IPS-20b (cell line): ENCODE measurements at regions not wholly inside any gene's neighbourhood (a gene's known extent, or its start where the extent isn't known, plus 50 kb on each side); places are given as distances from the start of the nearest gene placed in this dataset.

Experiments used
- H3K27ac ChIP-seq: one replicate; pipeline ENCODE4 v1.5.1; 2013; ENCODE audit warnings: low read length
- H3K27me3 ChIP-seq: 2 replicates; pipeline ENCODE4 v1.6.1; 2013; ENCODE audit warnings: mild to moderate bottlenecking, low read length, inconsistent platforms; ENCODE audit not compliant: insufficient read depth
- H3K36me3 ChIP-seq: 2 replicates; pipeline ENCODE4 v1.6.1; 2013; ENCODE audit warnings: low read depth, mild to moderate bottlenecking, inconsistent platforms, low read length, moderate library complexity; ENCODE audit not compliant: insufficient read depth
- H3K4me1 ChIP-seq: 2 replicates; pipeline ENCODE4 v1.6.1; 2013; ENCODE audit warnings: mild to moderate bottlenecking, control low read depth, inconsistent platforms, low read length, moderate library complexity; ENCODE audit not compliant: insufficient read depth
- H3K4me3 ChIP-seq: 2 replicates; pipeline ENCODE4 v1.5.1; 2013; ENCODE audit warnings: mild to moderate bottlenecking, low read length, inconsistent platforms
- H3K9ac ChIP-seq: 2 replicates; pipeline ENCODE4 v1.6.1; 2013; ENCODE audit warnings: low read depth, mild to moderate bottlenecking, inconsistent platforms, low read length, moderate library complexity
- H3K9me3 ChIP-seq: 2 replicates; pipeline ENCODE4 v1.6.1; 2013; ENCODE audit warnings: mild to moderate bottlenecking, low read depth, low read length, inconsistent platforms; ENCODE audit not compliant: insufficient read depth

- H3K27me3 ChIP-seq, result no peaks in the 10 kb centered on the region
- H3K36me3 ChIP-seq, result peaks cover under 1% of the 10 kb centered on the region; the same call in 1 of the 2 replicates
- H3K9ac ChIP-seq, result no peak overlapping the region
- no peak overlapping the region for H3K27ac ChIP-seq
- no peak overlapping the region for H3K4me3 ChIP-seq
- no peaks in the 10 kb centered on the region for H3K9me3 ChIP-seq
- H3K4me1 ChIP-seq, result peaks cover 8% of the 10 kb centered on the region
Observed at GRCh38 chr18:35917043-35917442, 55.4 kb upstream of the RMP24 start.

- H3K9me3 ChIP-seq, result no peaks in the 10 kb centered on the region
- no peak overlapping the region for H3K9ac ChIP-seq
- H3K4me1 ChIP-seq, result peaks cover 5% of the 10 kb centered on the region
- H3K27me3 ChIP-seq, result no peaks in the 10 kb centered on the region
- H3K4me3 ChIP-seq, result no peak overlapping the region
- no peak overlapping the region for H3K27ac ChIP-seq
- peaks cover 6% of the 10 kb centered on the region for H3K36me3 ChIP-seq
Observed at GRCh38 chr18:35918564-35918963, 53.9 kb upstream of the RMP24 start.

DNA sequence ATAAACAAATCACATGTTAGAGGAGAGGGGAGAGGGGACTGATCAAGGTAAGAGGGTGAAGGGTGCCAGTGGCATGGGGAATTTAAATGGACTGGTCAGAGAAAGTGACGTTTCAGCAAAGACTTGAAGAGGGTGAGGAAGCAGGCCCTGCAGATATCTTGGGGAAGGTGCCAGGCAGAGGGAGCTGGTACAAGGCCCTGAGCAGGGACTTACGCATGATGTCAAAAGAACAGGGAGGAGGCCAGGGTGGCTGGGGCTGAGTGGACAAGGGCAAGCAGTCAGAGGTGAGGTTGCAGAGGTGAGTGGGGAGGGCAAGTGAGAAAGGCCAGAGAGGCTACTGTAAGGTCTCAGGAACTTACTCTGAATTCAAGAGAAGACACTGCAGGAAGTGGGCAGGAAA is 53.3 kb upstream of the RMP24 start:
- no peaks in the 10 kb centered on the region for H3K9me3 ChIP-seq
- peaks cover 11% of the 10 kb centered on the region for H3K4me1 ChIP-seq
- H3K36me3 ChIP-seq, result peaks cover 6% of the 10 kb centered on the region
- no peaks in the 10 kb centered on the region for H3K27me3 ChIP-seq
- no peak overlapping the region for H3K27ac ChIP-seq
- H3K4me3 ChIP-seq, result no peak overlapping the region
- H3K9ac ChIP-seq, result no peak overlapping the region

DNA sequence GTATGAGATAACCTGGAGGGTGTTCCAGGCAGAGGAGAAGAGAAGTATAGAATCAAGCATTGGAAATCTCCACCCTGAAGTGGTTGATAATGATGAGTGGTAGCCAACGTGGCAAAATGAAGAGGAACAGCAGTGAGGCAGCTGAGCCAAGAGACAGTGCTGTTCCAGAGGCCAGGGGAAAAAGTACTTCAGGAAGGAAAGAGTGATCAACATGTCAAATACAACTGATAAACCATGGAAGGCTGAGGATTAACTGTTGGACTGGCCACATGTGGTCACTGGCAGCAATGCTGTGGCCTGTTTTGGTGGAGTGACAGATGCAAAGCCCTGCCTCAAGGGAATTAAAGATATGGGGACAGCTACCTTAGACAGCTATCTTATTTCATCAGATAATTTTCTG is 51.9 kb upstream of the RMP24 start:
- Histone ChIP-seq H3K27me3 (no peaks in the 10 kb centered on the region), H3K4me3 (no peak overlapping the region), H3K9me3 (no peaks in the 10 kb centered on the region), H3K9ac (no peak overlapping the region), H3K27ac (no peak overlapping the region), H3K4me1 (peaks cover 15% of the 10 kb centered on the region), H3K36me3 (peaks cover 6% of the 10 kb centered on the region)
